K562 (cell line): ENCODE measurements at regions not wholly inside any gene's neighbourhood (a gene's known extent, or its start where the extent isn't known, plus 50 kb on each side); places are given as distances from the start of the nearest gene placed in this dataset.

Experiments used
- GATA2 ChIP-seq: sonication (generic); formaldehyde crosslinking; IDR thresholded peaks from 2 replicates; pipeline ENCODE4 v1.4.0; 2020; ENCODE audit warnings: mild to moderate bottlenecking, missing genetic modification reagents
- HMG20B ChIP-seq: fragments of 250-450 bp; sonication (Bioruptor Pico); IDR thresholded peaks from 2 replicates; pipeline ENCODE4 v1.5.0; 2021; ENCODE audit warnings: mild to moderate bottlenecking
- RBM14 ChIP-seq: fragments of 200-400 bp; formaldehyde crosslinking; IDR thresholded peaks from 2 replicates; pipeline ENCODE4 v1.6.1; 2018; ENCODE audit warnings: low read depth, mild to moderate bottlenecking, low read length, moderate library complexity, borderline replicate concordance; ENCODE audit not compliant: insufficient read depth
- YY1 ChIP-seq, 3 experiments: IDR thresholded peaks; 2 replicates each; pipeline ENCODE4 v1.6.1; 2011; ENCODE audit warnings: low read length in 2 of 3, mild to moderate bottlenecking in 2 of 3, moderate library complexity in 2 of 3, borderline replicate concordance in 1 of 3, control low read depth in 1 of 3, low read depth in 1 of 3; ENCODE audit not compliant: insufficient read depth in 3 of 3, insufficient replicate concordance in 2 of 3, control insufficient read depth in 1 of 3, insufficient read length in 1 of 3; ENCODE audit errors: extremely low read depth in 1 of 3
- TF ChIP-seq, protein P1 (sequence below), 3 experiments: IDR thresholded peaks in 2 of 3; conservative IDR thresholded peaks in 1 of 3; 2 replicates each; pipeline ENCODE4 v1.5.1; 2011 to 2012; ENCODE audit warnings: low read length in 3 of 3, mild to moderate bottlenecking in 3 of 3, control low read depth in 2 of 3, improper control_type of control experiment in 1 of 3, inconsistent platforms in 1 of 3, low read depth in 1 of 3, mixed read lengths in 1 of 3, moderate library complexity in 1 of 3; ENCODE audit not compliant: insufficient read depth in 2 of 3

GRCh38 chr4:187019896-187020295 lies 296.2 kb upstream of the FAT1 start:
- no peak for TF ChIP-seq HMG20B (CRISPR knock-in tag)
- TF ChIP-seq YY1 (IDR thresholded peaks at IDR 0.05; ENCODE audit: borderline replicate concordance in 1 of 3, control insufficient read depth in 1 of 3, extremely low read depth in 1 of 3, insufficient read depth in 3 of 3, insufficient read length in 1 of 3, insufficient replicate concordance in 2 of 3, low read depth in 1 of 3, low read length in 2 of 3): no peak
- TF ChIP-seq, protein P1, sequence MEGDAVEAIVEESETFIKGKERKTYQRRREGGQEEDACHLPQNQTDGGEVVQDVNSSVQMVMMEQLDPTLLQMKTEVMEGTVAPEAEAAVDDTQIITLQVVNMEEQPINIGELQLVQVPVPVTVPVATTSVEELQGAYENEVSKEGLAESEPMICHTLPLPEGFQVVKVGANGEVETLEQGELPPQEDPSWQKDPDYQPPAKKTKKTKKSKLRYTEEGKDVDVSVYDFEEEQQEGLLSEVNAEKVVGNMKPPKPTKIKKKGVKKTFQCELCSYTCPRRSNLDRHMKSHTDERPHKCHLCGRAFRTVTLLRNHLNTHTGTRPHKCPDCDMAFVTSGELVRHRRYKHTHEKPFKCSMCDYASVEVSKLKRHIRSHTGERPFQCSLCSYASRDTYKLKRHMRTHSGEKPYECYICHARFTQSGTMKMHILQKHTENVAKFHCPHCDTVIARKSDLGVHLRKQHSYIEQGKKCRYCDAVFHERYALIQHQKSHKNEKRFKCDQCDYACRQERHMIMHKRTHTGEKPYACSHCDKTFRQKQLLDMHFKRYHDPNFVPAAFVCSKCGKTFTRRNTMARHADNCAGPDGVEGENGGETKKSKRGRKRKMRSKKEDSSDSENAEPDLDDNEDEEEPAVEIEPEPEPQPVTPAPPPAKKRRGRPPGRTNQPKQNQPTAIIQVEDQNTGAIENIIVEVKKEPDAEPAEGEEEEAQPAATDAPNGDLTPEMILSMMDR (IDR thresholded peaks at IDR 0.05 in 2 of 3, conservative IDR thresholded peaks at IDR 0.05 in 1 of 3; ENCODE audit: insufficient read depth in 2 of 3, low read depth in 1 of 3, low read length in 3 of 3): no peak
- no peak for TF ChIP-seq RBM14
- TF ChIP-seq GATA2 (CRISPR knock-in tag): no peak
